CD4-positive, alpha-beta T cell (primary cell): ENCODE measurements at regions not wholly inside any gene's neighbourhood (a gene's known extent, or its start where the extent isn't known, plus 50 kb on each side); places are given as distances from the start of the nearest gene placed in this dataset.

Experiments used
- ATAC-seq: fragments of 200-7000 bp; cut with Tn5 transposase; one replicate; pipeline ENCODE4 v1.10.0; 2022; ENCODE audit warnings: mild to moderate bottlenecking; ENCODE audit not compliant: poor library complexity
- CTCF ChIA-PET: fragments of 350-600 bp; sonication (Branson Sonifier 250); formaldehyde crosslinking; loops from one replicate; lab custom pipeline; 2021; ENCODE audit warnings: antibody characterized with exemption, inconsistent platforms; lab: Charles Lee
- POLR2A ChIA-PET: fragments of 350-600 bp; sonication (Branson Sonifier 250); formaldehyde crosslinking; loops from one replicate; lab custom pipeline; 2021; ENCODE audit warnings: antibody characterized with exemption, inconsistent platforms; lab: Charles Lee
- DNase-seq, 14 experiments: peaks; one replicate each; pipeline ENCODE4 v3.0.0-alpha.2; 2013 to 2020; ENCODE audit warnings: mixed read lengths in 2 of 14
- H3K27ac ChIP-seq, 2 donors: one replicate each; pipeline versions ENCODE4 v1.5.1 to v1.7.0; 2013; ENCODE audit warnings: low read length in 2 of 2, low read depth in 1 of 2, mild to moderate bottlenecking in 1 of 2
- H3K27me3 ChIP-seq, 2 experiments: 1 replicate in 1 of 2; 2 replicates in 1 of 2; pipeline versions ENCODE4 v1.6.1 to v1.7.0; 2013; ENCODE audit warnings: low read length in 2 of 2, control low read depth in 1 of 2, mild to moderate bottlenecking in 1 of 2, moderate library complexity in 1 of 2; ENCODE audit not compliant: insufficient read depth in 2 of 2, control insufficient read depth in 1 of 2
- H3K36me3 ChIP-seq: one replicate; pipeline ENCODE4 v1.6.1; 2013; ENCODE audit warnings: low read length, control low read depth; ENCODE audit not compliant: insufficient read depth
- H3K4me1 ChIP-seq: one replicate; pipeline ENCODE4 v1.6.1; 2013; ENCODE audit warnings: low read length, control low read depth; ENCODE audit not compliant: insufficient read depth
- H3K4me3 ChIP-seq: one replicate; pipeline ENCODE4 v1.5.1; 2013; ENCODE audit warnings: mild to moderate bottlenecking, low read length, moderate library complexity
- H3K9me3 ChIP-seq, 2 experiments: 1 replicate in 1 of 2; 2 replicates in 1 of 2; pipeline versions ENCODE4 v1.6.1 to v1.7.0; 2013; ENCODE audit warnings: low read length in 2 of 2, mild to moderate bottlenecking in 2 of 2, control low read depth in 1 of 2, moderate library complexity in 1 of 2; ENCODE audit not compliant: control insufficient read depth in 1 of 2, insufficient read depth in 1 of 2
- H3K27ac Mint-ChIP-seq: one replicate; pipeline ENCODE4 v1.8.0; 2020; ENCODE audit warnings: mixed read lengths
- H3K27me3 Mint-ChIP-seq: one replicate; pipeline ENCODE4 v1.8.0; 2021; ENCODE audit warnings: mixed read lengths
- H3K36me3 Mint-ChIP-seq: one replicate; pipeline ENCODE4 v1.8.0; 2021; ENCODE audit warnings: low read depth, mixed read lengths
- H3K4me1 Mint-ChIP-seq: one replicate; pipeline ENCODE4 v1.8.0; 2021; ENCODE audit warnings: low read depth, mixed read lengths
- H3K4me3 Mint-ChIP-seq: one replicate; pipeline ENCODE4 v1.8.0; 2020; ENCODE audit warnings: mild to moderate bottlenecking, mixed read lengths
- H3K9me3 Mint-ChIP-seq: one replicate; pipeline ENCODE4 v1.8.0; 2020; ENCODE audit warnings: mixed read lengths
- intact Hi-C, 2 experiments: fragments of 100-400 bp; cut with DNase I in 1 of 2; cut with micrococcal nuclease in 1 of 2; formaldehyde crosslinking; loops; one replicate each; pipeline versions ENCODE4 v1.15.1 to v1.9.0; 2023 to 2025; cut with DNase I, micrococcal nuclease
- TF ChIP-seq, protein P1 (sequence below): fragments of 200-600 bp; IDR thresholded peaks from one replicate; pipeline ENCODE4 v1.8.0; 2022; ENCODE audit warnings: antibody characterized with exemption, mild to moderate bottlenecking

DNA sequence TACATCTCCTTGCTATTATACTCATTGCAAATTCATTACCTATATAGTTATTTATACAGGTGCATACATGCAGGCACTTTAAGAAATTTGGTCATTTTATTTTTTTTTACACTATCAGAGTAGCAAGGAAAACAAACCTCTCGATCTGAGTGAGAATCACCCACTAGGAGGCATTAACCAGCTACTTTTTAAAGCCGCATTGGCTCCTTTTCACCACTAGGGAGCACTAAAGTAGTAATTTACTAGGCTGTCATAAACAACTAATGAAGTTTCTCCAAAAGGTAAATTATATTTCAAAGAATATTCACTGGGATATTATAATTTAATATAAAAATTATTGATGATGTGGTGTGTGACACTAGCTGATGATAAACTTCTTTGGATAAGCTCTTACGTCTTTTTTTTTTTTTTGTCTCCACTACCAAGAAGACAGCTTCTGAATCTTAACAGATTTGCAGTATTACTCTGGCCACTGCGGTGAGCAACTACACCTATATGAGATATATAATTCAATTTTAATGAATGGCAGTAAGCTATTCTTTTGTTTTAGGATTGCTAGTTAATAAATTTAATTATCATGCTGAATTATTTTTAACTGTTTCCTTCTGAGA, 101.9 kb downstream of the NOL4 start:
- no peaks in the 10 kb centered on the region for H3K27me3 Mint-ChIP-seq
- DNase-seq (peak in 1 of 14 experiments; percentile 7), ATAC-seq (no peak)
- no peak overlapping the region for H3K4me3 Mint-ChIP-seq
- H3K4me1 ChIP-seq: no peaks in the 10 kb centered on the region
- TF ChIP-seq, protein P1, sequence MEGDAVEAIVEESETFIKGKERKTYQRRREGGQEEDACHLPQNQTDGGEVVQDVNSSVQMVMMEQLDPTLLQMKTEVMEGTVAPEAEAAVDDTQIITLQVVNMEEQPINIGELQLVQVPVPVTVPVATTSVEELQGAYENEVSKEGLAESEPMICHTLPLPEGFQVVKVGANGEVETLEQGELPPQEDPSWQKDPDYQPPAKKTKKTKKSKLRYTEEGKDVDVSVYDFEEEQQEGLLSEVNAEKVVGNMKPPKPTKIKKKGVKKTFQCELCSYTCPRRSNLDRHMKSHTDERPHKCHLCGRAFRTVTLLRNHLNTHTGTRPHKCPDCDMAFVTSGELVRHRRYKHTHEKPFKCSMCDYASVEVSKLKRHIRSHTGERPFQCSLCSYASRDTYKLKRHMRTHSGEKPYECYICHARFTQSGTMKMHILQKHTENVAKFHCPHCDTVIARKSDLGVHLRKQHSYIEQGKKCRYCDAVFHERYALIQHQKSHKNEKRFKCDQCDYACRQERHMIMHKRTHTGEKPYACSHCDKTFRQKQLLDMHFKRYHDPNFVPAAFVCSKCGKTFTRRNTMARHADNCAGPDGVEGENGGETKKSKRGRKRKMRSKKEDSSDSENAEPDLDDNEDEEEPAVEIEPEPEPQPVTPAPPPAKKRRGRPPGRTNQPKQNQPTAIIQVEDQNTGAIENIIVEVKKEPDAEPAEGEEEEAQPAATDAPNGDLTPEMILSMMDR: peak; percentile 22
- no peaks in the 10 kb centered on the region for H3K36me3 Mint-ChIP-seq
- H3K4me3 ChIP-seq: no peak overlapping the region
- POLR2A ChIA-PET: no interaction called here
- H3K9me3 ChIP-seq: peaks cover 0 to 5% of the 10 kb centered on the region in 2 experiments
- CTCF ChIA-PET: no interaction called here
- H3K27ac Mint-ChIP-seq: no peak overlapping the region
- intact Hi-C loops: no loop called here
- H3K36me3 ChIP-seq: no peaks in the 10 kb centered on the region
- no peak overlapping the region for H3K27ac ChIP-seq
- H3K4me1 Mint-ChIP-seq: no peaks in the 10 kb centered on the region
- peaks cover 2% of the 10 kb centered on the region for H3K9me3 Mint-ChIP-seq
- no peaks in the 10 kb centered on the region for H3K27me3 ChIP-seq

DNA sequence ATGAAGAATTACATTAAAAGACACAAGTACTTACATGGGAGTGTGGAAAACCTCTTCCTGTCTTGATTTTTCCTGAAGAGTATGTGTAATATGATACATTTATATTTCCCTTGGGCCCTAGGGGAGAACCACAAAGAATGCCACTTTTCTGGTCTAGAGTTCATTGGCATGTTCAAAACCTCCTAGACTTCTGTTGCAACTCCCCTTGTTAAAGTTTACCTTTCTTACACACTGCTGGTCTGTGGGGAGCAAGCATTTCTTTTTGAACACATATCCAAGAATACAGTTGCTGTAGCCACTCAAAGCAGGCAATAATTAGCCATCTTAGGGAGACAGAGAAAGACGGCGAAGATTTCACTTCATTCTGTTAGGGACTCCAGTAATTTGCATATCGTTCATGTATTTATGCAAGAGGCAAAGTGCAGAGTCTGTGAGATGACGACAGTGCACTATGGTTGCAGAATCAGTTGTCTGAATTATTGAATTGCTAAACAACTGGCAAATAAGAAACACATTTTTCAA, 103.5 kb downstream of the NOL4 start:
- no peak for DNase-seq

DNA sequence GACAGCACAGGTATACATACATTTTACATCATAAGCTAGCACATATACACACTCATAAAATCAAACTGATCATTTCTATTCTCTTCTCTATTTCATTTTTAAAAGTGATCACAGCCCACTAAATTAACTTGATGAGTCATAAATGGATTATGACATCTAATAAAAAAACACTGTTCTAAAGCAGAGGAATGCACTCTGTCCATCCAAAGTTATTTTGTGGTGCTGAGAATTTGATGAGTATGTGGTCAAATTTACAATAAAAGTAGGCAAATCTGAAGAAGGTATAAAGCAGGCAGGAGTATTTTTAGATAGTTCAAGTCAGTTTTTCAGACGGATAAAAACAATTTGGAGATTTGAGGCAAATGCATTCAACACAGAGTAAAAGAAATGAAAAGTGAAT, 104.4 kb downstream of the NOL4 start:
- intact Hi-C loops: no loop called here
- no peaks in the 10 kb centered on the region for H3K4me1 ChIP-seq
- ATAC-seq (no peak), DNase-seq (no peak)
- ChIA-PET POLR2A (no interaction called here), CTCF (no interaction called here)
- H3K36me3 ChIP-seq: no peaks in the 10 kb centered on the region
- no peaks in the 10 kb centered on the region for H3K9me3 Mint-ChIP-seq
- no peaks in the 10 kb centered on the region for H3K27me3 Mint-ChIP-seq
- H3K27ac ChIP-seq: no peak overlapping the region
- no peaks in the 10 kb centered on the region for H3K27me3 ChIP-seq
- H3K27ac Mint-ChIP-seq: no peak overlapping the region
- H3K36me3 Mint-ChIP-seq: no peaks in the 10 kb centered on the region
- no peaks in the 10 kb centered on the region for H3K4me1 Mint-ChIP-seq
- no peak overlapping the region for H3K4me3 ChIP-seq
- peaks cover 0 to 5% of the 10 kb centered on the region in 2 experiments for H3K9me3 ChIP-seq
- H3K4me3 Mint-ChIP-seq: no peak overlapping the region
- TF ChIP-seq, protein P1: no peak

More for the DNA sequence above, 103.5 kb downstream of the NOL4 start:
- no peaks in the 10 kb centered on the region for H3K27me3 Mint-ChIP-seq
- Histone ChIP-seq H3K27me3 (no peaks in the 10 kb centered on the region), H3K9me3 (peaks cover 0 to 5% of the 10 kb centered on the region in 2 experiments), H3K27ac (no peak overlapping the region), H3K4me3 (no peak overlapping the region), H3K4me1 (no peaks in the 10 kb centered on the region), H3K36me3 (no peaks in the 10 kb centered on the region)
- TF ChIP-seq, protein P1: no peak
- ChIA-PET POLR2A (no interaction called here), CTCF (no interaction called here)
- H3K27ac Mint-ChIP-seq: no peak overlapping the region
- H3K4me3 Mint-ChIP-seq: no peak overlapping the region
- H3K36me3 Mint-ChIP-seq: no peaks in the 10 kb centered on the region
- H3K4me1 Mint-ChIP-seq: no peaks in the 10 kb centered on the region
- no peak for ATAC-seq
- intact Hi-C loops: no loop called here
- H3K9me3 Mint-ChIP-seq: peaks cover under 1% of the 10 kb centered on the region
